GM19023 (cell line): ENCODE measurements at regions not wholly inside any gene's neighbourhood (a gene's known extent, or its start where the extent isn't known, plus 50 kb on each side); places are given as distances from the start of the nearest gene placed in this dataset.
"Not testable (repeated sequence)": the region's sequence is repeated elsewhere in the genome, so short reads cannot be mapped to it uniquely, and the experiment has no call there.

Experiments used
- ATAC-seq: cut with Tn5 transposase; IDR thresholded peaks from one replicate; pipeline ENCODE4 v1.9.1; 2021; ENCODE audit warnings: mild to moderate bottlenecking, moderate library complexity; ENCODE audit not compliant: unreplicated experiment

DNA sequence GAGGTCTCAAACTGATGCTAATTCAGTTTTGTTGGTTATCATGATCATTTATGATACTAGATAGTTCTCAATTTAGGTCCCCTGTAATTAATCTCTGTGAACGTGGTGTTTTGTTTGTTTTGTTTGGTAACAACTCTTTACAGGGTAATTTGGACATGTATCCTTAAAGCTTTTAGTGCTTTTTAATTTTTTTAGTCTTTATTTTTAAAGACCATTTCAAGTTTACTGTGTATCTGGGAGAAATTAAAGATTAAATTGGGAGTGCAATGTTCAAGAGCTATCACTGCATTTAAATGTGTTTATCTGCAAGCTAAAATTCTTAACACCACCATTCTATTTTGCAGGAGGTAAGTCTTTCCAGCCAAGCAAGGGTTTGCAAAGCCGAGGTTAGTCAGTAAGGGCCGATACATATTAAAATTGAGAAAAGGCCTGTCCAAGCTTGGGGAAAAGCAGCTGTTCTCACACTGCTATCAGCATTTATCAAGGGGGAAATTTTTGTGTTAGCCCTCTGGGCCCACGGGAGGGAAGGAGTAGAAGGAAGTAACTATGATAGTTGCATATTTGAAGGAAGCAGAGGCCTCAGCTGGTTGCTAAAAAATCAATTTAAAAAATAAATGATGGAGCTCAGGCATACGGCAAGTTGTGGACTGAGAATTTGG is 59.3 kb upstream of the ZNF217 start:
- no peak for ATAC-seq

DNA sequence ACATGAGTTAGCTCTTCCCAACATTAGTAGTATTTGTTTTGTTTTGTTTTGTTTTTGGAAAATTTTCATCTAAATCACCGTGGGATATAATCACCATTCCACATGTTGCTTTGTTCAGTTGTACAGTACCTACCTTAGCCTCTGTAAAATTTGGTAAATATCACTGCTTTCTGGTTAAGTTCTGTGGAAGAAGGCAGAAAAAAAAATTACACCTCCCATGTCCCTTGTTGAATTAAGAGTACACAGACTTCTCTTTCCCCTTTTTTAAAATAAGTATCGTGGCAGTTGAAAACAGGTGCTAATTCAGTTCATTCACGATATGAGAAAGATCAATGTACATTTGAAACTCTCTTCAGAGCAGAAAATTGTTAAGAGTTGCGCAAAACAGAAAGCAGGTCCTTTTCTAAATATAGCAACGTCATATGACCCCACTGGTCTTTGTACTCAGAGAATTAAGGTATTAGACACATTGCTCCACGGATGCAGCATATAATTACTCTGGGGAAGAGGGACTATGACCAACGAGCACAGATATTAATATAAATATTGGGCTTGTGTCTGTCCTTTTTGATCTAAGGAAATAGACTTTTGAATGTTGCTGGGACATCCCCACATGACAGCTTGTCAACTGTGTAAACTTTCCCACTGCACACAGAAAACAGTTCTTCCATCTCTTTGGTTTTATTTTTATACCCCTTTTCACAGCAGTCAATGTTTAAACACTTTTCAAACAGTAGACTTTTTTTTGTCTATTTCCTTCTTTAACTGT is 58.6 kb upstream of the ZNF217 start:
- peak; percentile 66 for ATAC-seq

DNA sequence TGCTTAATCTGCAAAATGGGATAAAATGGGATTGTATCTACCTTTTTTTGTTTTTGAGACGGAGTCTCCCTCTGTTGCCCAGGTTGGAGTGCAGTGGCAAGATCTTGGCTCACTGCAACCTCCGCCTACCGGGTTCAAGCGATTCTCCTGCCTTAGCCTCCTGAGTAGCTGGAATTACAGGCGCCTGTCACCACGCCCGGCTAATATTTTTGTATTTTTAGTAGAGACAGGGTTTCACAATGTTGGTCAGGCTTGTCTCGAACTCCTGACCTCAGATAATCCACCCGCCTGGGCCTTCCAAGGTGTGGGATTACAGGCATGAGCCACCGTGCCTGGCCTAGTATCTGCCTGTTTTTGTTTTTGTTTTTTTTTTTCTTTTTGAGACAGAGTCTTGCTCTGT is 55.9 kb upstream of the ZNF217 start:
- ATAC-seq: not testable (repeated sequence)

DNA sequence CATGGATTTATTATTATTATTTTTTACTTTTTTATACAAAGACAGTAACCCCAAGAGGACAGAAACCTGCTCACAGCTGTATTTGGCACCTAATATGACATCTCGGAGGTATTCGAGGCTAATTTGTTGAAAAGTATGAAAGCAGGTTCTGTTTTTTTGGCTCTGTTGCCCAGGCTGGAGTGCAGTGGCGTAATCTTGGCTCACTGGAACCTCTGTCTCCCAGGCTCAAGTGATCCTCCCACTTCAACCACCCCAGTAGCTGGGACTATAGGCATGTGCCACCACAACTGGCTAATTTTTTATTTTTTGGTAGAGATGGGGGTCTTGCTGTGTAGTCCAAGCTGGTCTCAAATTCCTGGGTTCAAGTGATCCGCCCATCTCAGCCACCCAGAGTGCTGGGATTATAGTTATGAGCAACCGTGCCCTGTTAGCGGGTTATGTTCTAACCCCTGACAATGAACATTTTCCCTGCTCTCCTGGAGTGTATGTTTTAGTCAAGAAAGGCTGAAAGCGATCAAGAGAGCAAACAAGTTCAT is 53.7 kb upstream of the ZNF217 start:
- no peak for ATAC-seq

DNA sequence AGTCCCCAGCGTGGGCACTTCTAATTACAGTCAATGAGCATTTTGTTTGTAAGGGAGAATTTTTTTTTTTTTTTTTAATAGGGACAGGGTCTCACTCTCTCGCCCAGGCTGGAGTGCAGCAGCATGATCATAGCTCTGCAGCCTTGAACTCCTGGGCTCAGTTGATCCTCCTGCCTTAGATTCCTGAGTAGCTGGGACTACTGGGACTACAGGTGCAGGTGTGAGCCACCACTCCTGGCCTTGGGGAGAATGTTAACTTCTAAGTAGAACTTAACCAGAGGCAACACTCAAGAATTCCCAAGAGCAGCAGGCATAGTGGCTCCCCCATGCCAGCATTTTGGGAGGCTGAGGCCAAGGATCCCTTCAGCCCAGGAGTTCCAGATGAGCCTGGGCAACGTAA is 52.9 kb upstream of the ZNF217 start:
- no peak for ATAC-seq

DNA sequence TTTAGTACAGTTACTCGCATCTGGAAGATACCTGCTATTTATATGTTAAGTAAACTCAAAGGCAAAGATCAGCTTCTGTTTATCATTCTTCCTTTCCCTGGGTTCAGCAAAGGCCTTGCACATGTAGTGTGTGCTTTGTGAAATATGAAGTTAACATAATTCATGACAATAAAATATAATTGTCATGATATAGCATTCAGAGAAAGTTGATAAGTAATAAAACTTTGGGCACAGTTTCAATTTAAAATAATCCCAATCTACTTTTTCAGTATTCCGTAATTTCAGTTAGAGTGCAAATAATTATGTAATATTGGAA is 51.9 kb upstream of the ZNF217 start:
- ATAC-seq: no peak

DNA sequence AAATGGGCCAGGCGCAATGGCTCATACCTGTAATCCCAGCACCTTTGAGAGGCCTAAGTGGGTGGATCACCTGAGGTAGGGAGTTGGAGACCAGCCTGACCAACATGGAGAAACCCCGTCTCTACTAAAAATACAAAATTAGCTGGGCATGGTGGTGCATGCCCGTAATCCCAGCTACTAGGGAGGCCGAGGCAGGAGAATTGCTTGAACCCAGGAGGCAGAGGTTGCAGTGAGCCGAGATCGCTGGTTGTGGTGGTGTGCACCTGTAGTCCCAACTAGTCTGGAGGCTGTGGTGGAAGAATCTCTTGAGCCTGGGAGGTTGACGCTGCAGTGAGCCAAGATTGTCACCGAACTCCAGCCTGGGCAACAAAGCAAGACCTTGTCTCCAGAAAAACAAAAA is 50.5 kb upstream of the ZNF217 start:
- ATAC-seq: not testable (repeated sequence)
